ENCODE measurements at regions not wholly inside any gene's neighbourhood (a gene's known extent, or its start where the extent isn't known, plus 50 kb on each side); places are given as distances from the start of the nearest gene placed in this dataset.

DNA sequence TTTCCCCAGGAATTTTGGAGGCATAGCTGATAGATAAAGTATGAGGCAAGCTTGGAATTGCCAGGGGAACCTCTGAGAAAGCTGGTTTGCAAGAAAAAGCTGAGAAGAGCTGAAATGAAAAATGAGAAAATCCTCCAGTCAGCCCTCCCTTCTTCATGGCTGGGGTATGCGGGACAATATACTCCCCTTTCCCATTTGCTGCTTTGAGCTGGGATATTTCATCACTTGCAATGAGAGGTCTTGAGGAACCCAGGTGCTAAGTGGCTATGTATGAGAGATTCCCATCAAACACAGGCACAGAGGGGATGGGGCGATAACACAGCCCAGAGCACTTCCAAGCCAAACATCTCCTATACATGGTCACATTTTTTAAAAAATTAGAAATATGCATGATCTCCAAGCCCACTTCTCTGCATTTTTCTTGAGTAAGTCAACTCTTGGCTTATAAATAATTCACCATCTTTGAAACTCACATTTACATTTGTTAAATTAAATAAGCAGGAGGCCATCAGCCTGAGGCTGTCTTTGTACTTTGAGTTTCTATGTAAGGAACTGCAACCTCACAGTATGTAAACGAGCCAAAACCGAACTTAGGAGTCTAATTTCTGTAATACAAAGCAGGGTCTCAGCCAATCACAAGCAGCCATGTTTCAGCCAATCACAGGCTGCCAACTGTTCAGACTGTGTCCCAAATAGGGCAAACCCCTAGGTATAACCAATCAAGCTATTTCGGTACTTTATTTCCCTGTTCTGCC is 983.6 kb upstream of the NR2F2 start:
- Histone ChIP-seq H3K9me3 (ENCODE audit: low read length) (peaks cover 81% of the 10 kb centered on the region), H3K4me1 (ENCODE audit: insufficient read depth, low read length) (no peaks in the 10 kb centered on the region), H3K9ac (ENCODE audit: insufficient read depth, low read depth, low read length) (no peak overlapping the region), H2AFZ (ENCODE audit: low read length) (no peak overlapping the region), H3K4me2 (ENCODE audit: low read depth, low read length) (no peak overlapping the region), H4K20me1 (ENCODE audit: insufficient read depth, low read length) (no peaks in the 10 kb centered on the region), H3K27me3 (ENCODE audit: control insufficient read depth in 1 of 2, insufficient read depth in 2 of 2, low read length in 2 of 2) (no peaks in the 10 kb centered on the region), H3K79me2 (ENCODE audit: insufficient read depth, low read length) (no peaks in the 10 kb centered on the region), H3K36me3 (replicated peaks in 1 of 2; ENCODE audit: control insufficient read depth in 1 of 2, insufficient read depth in 2 of 2, low read length in 2 of 2) (no peaks in the 10 kb centered on the region), H3K4me3 (replicated peaks in 1 of 3; ENCODE audit: insufficient read depth in 1 of 3, low read depth in 2 of 3, low read length in 3 of 3) (no peak overlapping the region), H3K27ac (ENCODE audit: extremely low read length, insufficient read depth, low read length) (no peak overlapping the region)
- CTCF ChIA-PET (ENCODE audit: low intra/inter-chr PET ratio, low total read pairs): no interaction called here
- intact Hi-C loops (cut with micrococcal nuclease; ENCODE audit: unreplicated experiment): no loop called here
- in situ Hi-C loops (cut with HindIII; ENCODE audit: extremely low pct_ligation_motif_present, low pct_unique_long_range_greater_than_20kb): no loop called here
- POLR2A ChIA-PET: no interaction called here
- DNase-seq (ENCODE audit: low spot score) (no peak), ATAC-seq (no peak), FAIRE-seq (no peak)
- BruUV-seq (replicated peaks): no TSS peak
- 27% methylated on average over 4 of the region's 5 CpGs for WGBS (ENCODE audit: low lambda C conversion rate)
- TF ChIP-seq HNRNPL (IDR thresholded peaks at IDR 0.05; ENCODE audit: low read depth, low read length) (no peak), KLF11 (CRISPR knock-in tag; IDR thresholded peaks at IDR 0.05) (no peak), ZNF441 (CRISPR knock-in tag; IDR thresholded peaks at IDR 0.05; ENCODE audit: borderline replicate concordance) (no peak), ERF (CRISPR knock-in tag; IDR thresholded peaks at IDR 0.05) (no peak), ZNF33B (CRISPR knock-in tag; IDR thresholded peaks at IDR 0.05) (no peak), ZNF513 (CRISPR knock-in tag; conservative IDR thresholded peaks at IDR 0.05) (no peak), PHF8 (CRISPR knock-in tag; IDR thresholded peaks at IDR 0.05) (no peak), KMT2A (CRISPR knock-in tag; IDR thresholded peaks at IDR 0.05) (no peak), ZNF17 (CRISPR knock-in tag; IDR thresholded peaks at IDR 0.05) (no peak), ZNF782 (CRISPR knock-in tag; IDR thresholded peaks at IDR 0.05; ENCODE audit: borderline replicate concordance) (no peak), MTF2 (CRISPR knock-in tag; IDR thresholded peaks at IDR 0.05; ENCODE audit: borderline replicate concordance) (no peak)
- TF ChIP-seq, protein P1, sequence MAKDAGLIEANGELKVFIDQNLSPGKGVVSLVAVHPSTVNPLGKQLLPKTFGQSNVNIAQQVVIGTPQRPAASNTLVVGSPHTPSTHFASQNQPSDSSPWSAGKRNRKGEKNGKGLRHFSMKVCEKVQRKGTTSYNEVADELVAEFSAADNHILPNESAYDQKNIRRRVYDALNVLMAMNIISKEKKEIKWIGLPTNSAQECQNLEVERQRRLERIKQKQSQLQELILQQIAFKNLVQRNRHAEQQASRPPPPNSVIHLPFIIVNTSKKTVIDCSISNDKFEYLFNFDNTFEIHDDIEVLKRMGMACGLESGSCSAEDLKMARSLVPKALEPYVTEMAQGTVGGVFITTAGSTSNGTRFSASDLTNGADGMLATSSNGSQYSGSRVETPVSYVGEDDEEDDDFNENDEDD (CRISPR knock-in tag; IDR thresholded peaks at IDR 0.05; ENCODE audit: borderline replicate concordance): no peak
- TF ChIP-seq, protein P2, sequence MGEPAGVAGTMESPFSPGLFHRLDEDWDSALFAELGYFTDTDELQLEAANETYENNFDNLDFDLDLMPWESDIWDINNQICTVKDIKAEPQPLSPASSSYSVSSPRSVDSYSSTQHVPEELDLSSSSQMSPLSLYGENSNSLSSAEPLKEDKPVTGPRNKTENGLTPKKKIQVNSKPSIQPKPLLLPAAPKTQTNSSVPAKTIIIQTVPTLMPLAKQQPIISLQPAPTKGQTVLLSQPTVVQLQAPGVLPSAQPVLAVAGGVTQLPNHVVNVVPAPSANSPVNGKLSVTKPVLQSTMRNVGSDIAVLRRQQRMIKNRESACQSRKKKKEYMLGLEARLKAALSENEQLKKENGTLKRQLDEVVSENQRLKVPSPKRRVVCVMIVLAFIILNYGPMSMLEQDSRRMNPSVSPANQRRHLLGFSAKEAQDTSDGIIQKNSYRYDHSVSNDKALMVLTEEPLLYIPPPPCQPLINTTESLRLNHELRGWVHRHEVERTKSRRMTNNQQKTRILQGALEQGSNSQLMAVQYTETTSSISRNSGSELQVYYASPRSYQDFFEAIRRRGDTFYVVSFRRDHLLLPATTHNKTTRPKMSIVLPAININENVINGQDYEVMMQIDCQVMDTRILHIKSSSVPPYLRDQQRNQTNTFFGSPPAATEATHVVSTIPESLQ (CRISPR knock-in tag; conservative IDR thresholded peaks at IDR 0.05): no peak
- TF ChIP-seq, protein P3, sequence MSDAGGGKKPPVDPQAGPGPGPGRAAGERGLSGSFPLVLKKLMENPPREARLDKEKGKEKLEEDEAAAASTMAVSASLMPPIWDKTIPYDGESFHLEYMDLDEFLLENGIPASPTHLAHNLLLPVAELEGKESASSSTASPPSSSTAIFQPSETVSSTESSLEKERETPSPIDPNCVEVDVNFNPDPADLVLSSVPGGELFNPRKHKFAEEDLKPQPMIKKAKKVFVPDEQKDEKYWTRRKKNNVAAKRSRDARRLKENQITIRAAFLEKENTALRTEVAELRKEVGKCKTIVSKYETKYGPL (CRISPR knock-in tag; IDR thresholded peaks at IDR 0.05): no peak
